MM.1S (cell line): ENCODE measurements at regions not wholly inside any gene's neighbourhood (a gene's known extent, or its start where the extent isn't known, plus 50 kb on each side); places are given as distances from the start of the nearest gene placed in this dataset.
"Not testable (repeated sequence)": the region's sequence is repeated elsewhere in the genome, so short reads cannot be mapped to it uniquely, and the experiment has no call there.

ENCODE experiments used
- DNase-seq: peaks from one replicate; pipeline ENCODE4 v3.0.0-alpha.2; 2015
- H2AFZ ChIP-seq: fragments of 300-600 bp; sonication (generic); 2 replicates; pipeline ENCODE4 v1.6.0; 2016; ENCODE audit warnings: antibody characterized with exemption, low read length
- H3F3A ChIP-seq: fragments of 300-600 bp; sonication (generic); 2 replicates; pipeline ENCODE4 v1.6.1; 2016; ENCODE audit warnings: mild to moderate bottlenecking, antibody characterized with exemption, low read length, moderate library complexity, mixed read lengths; ENCODE audit not compliant: insufficient read depth
- H3K27ac ChIP-seq: fragments of 300-600 bp; sonication (generic); 2 replicates; pipeline ENCODE4 v1.5.1; 2016; ENCODE audit warnings: mild to moderate bottlenecking, low read length
- H3K27me3 ChIP-seq: fragments of 300-600 bp; sonication (generic); replicated peaks from 2 replicates; pipeline ENCODE4 v1.6.0; 2016; ENCODE audit warnings: low read length; ENCODE audit not compliant: insufficient read depth
- H3K36me3 ChIP-seq: fragments of 300-600 bp; sonication (generic); replicated peaks from 2 replicates; pipeline ENCODE4 v1.6.1; 2016; ENCODE audit warnings: mild to moderate bottlenecking, low read length, mixed read lengths; ENCODE audit not compliant: insufficient read depth
- H3K4me1 ChIP-seq: fragments of 300-600 bp; sonication (generic); 2 replicates; pipeline ENCODE4 v1.6.1; 2016; ENCODE audit warnings: low read length, mixed read lengths
- H3K4me2 ChIP-seq: fragments of 300-600 bp; sonication (generic); 2 replicates; pipeline ENCODE4 v1.6.0; 2016; ENCODE audit warnings: low read depth, low read length
- H3K4me3 ChIP-seq: fragments of 300-600 bp; sonication (generic); 2 replicates; pipeline ENCODE4 v1.5.1; 2016; ENCODE audit warnings: low read length, mixed read lengths
- H3K79me2 ChIP-seq: fragments of 300-600 bp; sonication (generic); 2 replicates; pipeline ENCODE4 v1.6.1; 2016; ENCODE audit warnings: mixed run types, low read length, mixed read lengths
- H3K9ac ChIP-seq: fragments of 300-600 bp; sonication (generic); 2 replicates; pipeline ENCODE4 v1.6.1; 2016; ENCODE audit warnings: low read length, mixed read lengths
- H3K9me2 ChIP-seq: fragments of 300-600 bp; sonication (generic); replicated peaks from 2 replicates; pipeline ENCODE4 v1.6.1; 2016; ENCODE audit warnings: mild to moderate bottlenecking, low read length, mixed read lengths; ENCODE audit not compliant: insufficient read depth
- H3K9me3 ChIP-seq: fragments of 300-600 bp; sonication (generic); replicated peaks from 2 replicates; pipeline ENCODE4 v1.6.1; 2016; ENCODE audit warnings: mild to moderate bottlenecking, low read length, mixed read lengths; ENCODE audit not compliant: insufficient read depth
- H4K20me1 ChIP-seq: fragments of 300-600 bp; sonication (generic); 2 replicates; pipeline ENCODE4 v1.6.1; 2016; ENCODE audit warnings: mild to moderate bottlenecking, low read length, moderate library complexity, mixed read lengths; ENCODE audit not compliant: insufficient read depth
- EZH2 ChIP-seq: fragments of 300-600 bp; sonication (generic); optimal IDR thresholded peaks from 2 replicates; pipeline ENCODE3; 2017; ENCODE audit warnings: low read depth, mild to moderate bottlenecking, antibody characterized with exemption, low read length, mixed read lengths
- EZH2phosphoT487 ChIP-seq: fragments of 300-600 bp; sonication (generic); IDR thresholded peaks from 2 replicates; pipeline ENCODE4 v1.6.1; 2018; ENCODE audit warnings: antibody characterized with exemption, low read length
- TF ChIP-seq, protein P1 (sequence below): fragments of 300-600 bp; sonication (generic); IDR thresholded peaks from 2 replicates; pipeline ENCODE4 v1.5.1; 2016; ENCODE audit warnings: antibody characterized with exemption, low read length, mixed read lengths

GRCh38 chr5:67873935-67874334 is 341.6 kb upstream of the PIK3R1 start:
- Histone ChIP-seq H3K4me1 (no peaks in the 10 kb centered on the region), H4K20me1 (no peaks in the 10 kb centered on the region), H3F3A (no peaks in the 10 kb centered on the region), H3K9me3 (no peaks in the 10 kb centered on the region), H3K9ac (no peak overlapping the region), H2AFZ (no peak overlapping the region), H3K9me2 (no peaks in the 10 kb centered on the region), H3K79me2 (no peaks in the 10 kb centered on the region), H3K4me2 (no peak overlapping the region), H3K27me3 (no peaks in the 10 kb centered on the region), H3K4me3 (no peak overlapping the region), H3K27ac (no peak overlapping the region), H3K36me3 (no peaks in the 10 kb centered on the region)
- TF ChIP-seq, protein P1, sequence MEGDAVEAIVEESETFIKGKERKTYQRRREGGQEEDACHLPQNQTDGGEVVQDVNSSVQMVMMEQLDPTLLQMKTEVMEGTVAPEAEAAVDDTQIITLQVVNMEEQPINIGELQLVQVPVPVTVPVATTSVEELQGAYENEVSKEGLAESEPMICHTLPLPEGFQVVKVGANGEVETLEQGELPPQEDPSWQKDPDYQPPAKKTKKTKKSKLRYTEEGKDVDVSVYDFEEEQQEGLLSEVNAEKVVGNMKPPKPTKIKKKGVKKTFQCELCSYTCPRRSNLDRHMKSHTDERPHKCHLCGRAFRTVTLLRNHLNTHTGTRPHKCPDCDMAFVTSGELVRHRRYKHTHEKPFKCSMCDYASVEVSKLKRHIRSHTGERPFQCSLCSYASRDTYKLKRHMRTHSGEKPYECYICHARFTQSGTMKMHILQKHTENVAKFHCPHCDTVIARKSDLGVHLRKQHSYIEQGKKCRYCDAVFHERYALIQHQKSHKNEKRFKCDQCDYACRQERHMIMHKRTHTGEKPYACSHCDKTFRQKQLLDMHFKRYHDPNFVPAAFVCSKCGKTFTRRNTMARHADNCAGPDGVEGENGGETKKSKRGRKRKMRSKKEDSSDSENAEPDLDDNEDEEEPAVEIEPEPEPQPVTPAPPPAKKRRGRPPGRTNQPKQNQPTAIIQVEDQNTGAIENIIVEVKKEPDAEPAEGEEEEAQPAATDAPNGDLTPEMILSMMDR, result no peak
- TF ChIP-seq EZH2phosphoT487, result no peak
- no peak for TF ChIP-seq EZH2
- DNase-seq, result no peak

DNA sequence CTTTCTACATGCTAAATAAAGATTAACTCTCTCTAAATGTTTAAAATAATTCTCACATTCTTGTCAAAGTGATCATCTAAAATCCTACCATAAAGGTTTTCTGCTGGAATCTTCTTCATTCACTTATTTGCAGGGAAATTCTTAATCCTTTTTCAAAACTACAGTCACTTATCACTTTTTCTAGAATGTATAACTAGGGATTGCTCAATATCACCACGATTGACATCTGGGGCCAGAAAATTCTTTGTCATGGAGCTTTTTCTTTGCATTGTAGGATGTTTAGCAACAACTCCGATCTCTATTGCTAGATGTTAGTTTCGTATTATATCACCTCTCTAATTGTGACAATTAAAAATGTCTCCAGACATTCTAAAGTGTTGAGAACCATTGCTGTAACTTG is 344.9 kb upstream of the PIK3R1 start:
- Histone ChIP-seq H3K4me2 (no peak overlapping the region), H2AFZ (no peak overlapping the region), H3K4me3 (no peak overlapping the region), H3K79me2 (no peaks in the 10 kb centered on the region), H3K9ac (no peak overlapping the region), H3F3A (no peaks in the 10 kb centered on the region), H4K20me1 (no peaks in the 10 kb centered on the region), H3K4me1 (no peaks in the 10 kb centered on the region), H3K27me3 (no peaks in the 10 kb centered on the region), H3K9me3 (no peaks in the 10 kb centered on the region), H3K27ac (no peak overlapping the region), H3K9me2 (no peaks in the 10 kb centered on the region), H3K36me3 (no peaks in the 10 kb centered on the region)
- TF ChIP-seq EZH2 (no peak), EZH2phosphoT487 (no peak)
- TF ChIP-seq, protein P1, result no peak
- no peak for DNase-seq

DNA sequence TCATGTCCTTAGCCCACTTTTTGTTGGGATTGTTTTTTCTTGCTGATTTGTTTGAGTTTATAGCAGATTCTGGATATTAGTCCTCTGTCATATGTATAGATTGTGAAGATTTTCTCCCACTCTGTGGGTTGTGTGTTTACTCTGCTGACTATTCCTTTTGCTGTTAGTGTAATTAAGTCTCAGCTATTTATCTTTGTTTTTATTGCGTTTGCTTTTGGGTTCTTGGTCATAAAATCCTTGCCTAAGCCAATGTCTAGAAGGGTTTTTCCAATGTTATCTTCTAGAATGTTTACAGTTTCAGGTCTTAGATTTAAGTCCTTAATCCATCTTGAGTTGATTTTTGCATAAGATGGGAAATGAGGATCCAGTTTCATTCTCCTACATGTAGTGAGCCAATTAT is 351.2 kb upstream of the PIK3R1 start:
- not testable (repeated sequence) for H3K9ac ChIP-seq, H3K4me1 ChIP-seq, H3K36me3 ChIP-seq, H3K9me3 ChIP-seq, H3K4me3 ChIP-seq, H3K79me2 ChIP-seq, H3K4me2 ChIP-seq, H4K20me1 ChIP-seq, H3K27me3 ChIP-seq, DNase-seq, H3K9me2 ChIP-seq, H2AFZ ChIP-seq, H3F3A ChIP-seq, H3K27ac ChIP-seq

DNA sequence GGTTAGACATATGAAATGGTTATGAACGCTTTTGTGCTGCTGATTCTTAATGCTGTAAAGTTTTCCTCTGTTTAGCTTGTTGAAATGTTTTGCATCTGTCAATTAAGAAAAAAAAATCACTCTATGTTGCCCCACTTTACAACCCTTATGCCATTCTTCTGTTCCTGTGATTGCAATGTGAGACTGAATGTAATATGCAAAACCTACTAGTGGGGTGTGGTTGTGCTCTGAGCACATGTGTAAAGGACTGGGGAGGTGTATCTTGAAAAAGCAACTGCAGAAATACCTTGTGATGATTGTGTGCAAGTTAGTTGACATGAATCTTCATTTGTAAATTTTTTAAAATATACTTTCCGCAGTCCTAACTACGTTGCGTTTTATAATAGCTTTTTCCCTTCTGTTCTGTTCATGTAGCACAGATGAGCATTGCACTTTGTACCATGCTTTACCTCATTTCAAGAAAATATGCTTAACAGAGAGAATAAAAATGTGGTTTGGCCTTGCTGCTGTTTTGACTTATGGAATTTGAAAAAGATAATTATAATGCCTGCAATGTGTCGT is 357.0 kb upstream of the PIK3R1 start:
- Histone ChIP-seq H3F3A (no peaks in the 10 kb centered on the region), H3K27ac (no peak overlapping the region), H3K9me2 (no peaks in the 10 kb centered on the region), H3K36me3 (no peaks in the 10 kb centered on the region), H3K27me3 (no peaks in the 10 kb centered on the region), H3K79me2 (no peaks in the 10 kb centered on the region), H3K4me1 (no peaks in the 10 kb centered on the region), H3K4me3 (no peak overlapping the region), H3K9ac (no peak overlapping the region), H4K20me1 (no peaks in the 10 kb centered on the region), H3K4me2 (no peak overlapping the region), H2AFZ (no peak overlapping the region), H3K9me3 (no peaks in the 10 kb centered on the region)
- TF ChIP-seq, protein P1, result no peak
- no peak for DNase-seq
